SK-N-SH (cell line): ENCODE measurements at regions not wholly inside any gene's neighbourhood (a gene's known extent, or its start where the extent isn't known, plus 50 kb on each side); places are given as distances from the start of the nearest gene placed in this dataset.

Experiments used
- CHD2 ChIP-seq: fragments of 150-350 bp; IDR thresholded peaks from 2 replicates; pipeline ENCODE4 v1.6.1; 2018; ENCODE audit warnings: low read length; ENCODE audit not compliant: partially characterized antibody
- CTCF ChIP-seq: fragments of 200-600 bp; sonication (generic); IDR thresholded peaks from 2 replicates; pipeline ENCODE4 v1.6.1; 2017; ENCODE audit warnings: antibody characterized with exemption, mild to moderate bottlenecking, moderate library complexity
- EZH2phosphoT487 ChIP-seq: fragments of 200-600 bp; sonication (generic); IDR thresholded peaks from 2 replicates; pipeline ENCODE4 v1.6.1; 2017; ENCODE audit warnings: low read depth, mixed run types, mild to moderate bottlenecking, antibody characterized with exemption, moderate library complexity, borderline replicate concordance
- PBX3 ChIP-seq: IDR thresholded peaks from 2 replicates; pipeline ENCODE4; 2012
- TAF1 ChIP-seq: IDR thresholded peaks from 2 replicates; pipeline ENCODE4 v1.6.1; 2012; ENCODE audit warnings: low read depth, mild to moderate bottlenecking, low read length, moderate library complexity, borderline replicate concordance
- USF1 ChIP-seq: IDR thresholded peaks from 2 replicates; pipeline ENCODE4 v1.4.0; 2012; ENCODE audit warnings: low read depth, borderline replicate concordance
- USF2 ChIP-seq: fragments of 150-350 bp; IDR thresholded peaks from 2 replicates; pipeline ENCODE4 v1.6.1; 2017; ENCODE audit warnings: antibody characterized with exemption, low read length, low read depth, borderline replicate concordance

GRCh38 chr6:153872946-153873345 is 166.1 kb upstream of the OPRM1 start:
- TF ChIP-seq USF2, result no peak
- no peak for TF ChIP-seq CTCF
- no peak for TF ChIP-seq CHD2
- TF ChIP-seq PBX3, result no peak
- TF ChIP-seq TAF1, result no peak
- no peak for TF ChIP-seq USF1
- no peak for TF ChIP-seq EZH2phosphoT487
